ENCODE measurements at regions not wholly inside any gene's neighbourhood (a gene's known extent, or its start where the extent isn't known, plus 50 kb on each side); places are given as distances from the start of the nearest gene placed in this dataset.

DNA sequence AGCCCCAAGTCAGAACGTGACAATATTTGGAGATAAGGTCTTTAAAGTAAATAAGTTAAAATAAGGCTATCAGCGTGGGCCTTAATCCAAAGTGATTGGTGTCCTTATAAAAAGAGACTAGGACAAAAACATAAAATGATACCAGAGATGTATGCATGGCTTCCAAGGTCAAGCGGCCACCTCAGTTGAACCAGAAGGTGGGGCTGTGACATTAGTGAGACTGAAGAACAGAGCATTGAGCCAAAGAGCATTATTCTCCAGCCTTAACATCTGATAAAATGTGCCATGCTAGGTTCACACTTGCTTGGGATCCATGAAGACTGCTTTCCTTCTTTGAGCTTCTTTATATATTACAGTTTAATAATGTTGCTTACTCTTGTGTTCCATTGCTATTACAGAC is 554.6 kb downstream of the PLA2G4A start (continued):
- TF ChIP-seq, protein P1, sequence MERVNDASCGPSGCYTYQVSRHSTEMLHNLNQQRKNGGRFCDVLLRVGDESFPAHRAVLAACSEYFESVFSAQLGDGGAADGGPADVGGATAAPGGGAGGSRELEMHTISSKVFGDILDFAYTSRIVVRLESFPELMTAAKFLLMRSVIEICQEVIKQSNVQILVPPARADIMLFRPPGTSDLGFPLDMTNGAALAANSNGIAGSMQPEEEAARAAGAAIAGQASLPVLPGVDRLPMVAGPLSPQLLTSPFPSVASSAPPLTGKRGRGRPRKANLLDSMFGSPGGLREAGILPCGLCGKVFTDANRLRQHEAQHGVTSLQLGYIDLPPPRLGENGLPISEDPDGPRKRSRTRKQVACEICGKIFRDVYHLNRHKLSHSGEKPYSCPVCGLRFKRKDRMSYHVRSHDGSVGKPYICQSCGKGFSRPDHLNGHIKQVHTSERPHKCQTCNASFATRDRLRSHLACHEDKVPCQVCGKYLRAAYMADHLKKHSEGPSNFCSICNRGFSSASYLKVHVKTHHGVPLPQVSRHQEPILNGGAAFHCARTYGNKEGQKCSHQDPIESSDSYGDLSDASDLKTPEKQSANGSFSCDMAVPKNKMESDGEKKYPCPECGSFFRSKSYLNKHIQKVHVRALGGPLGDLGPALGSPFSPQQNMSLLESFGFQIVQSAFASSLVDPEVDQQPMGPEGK (CRISPR knock-in tag; IDR thresholded peaks at IDR 0.05; ENCODE audit: borderline replicate concordance): no peak
- TF ChIP-seq ZNF70 (CRISPR knock-in tag; IDR thresholded peaks at IDR 0.05): no peak

DNA sequence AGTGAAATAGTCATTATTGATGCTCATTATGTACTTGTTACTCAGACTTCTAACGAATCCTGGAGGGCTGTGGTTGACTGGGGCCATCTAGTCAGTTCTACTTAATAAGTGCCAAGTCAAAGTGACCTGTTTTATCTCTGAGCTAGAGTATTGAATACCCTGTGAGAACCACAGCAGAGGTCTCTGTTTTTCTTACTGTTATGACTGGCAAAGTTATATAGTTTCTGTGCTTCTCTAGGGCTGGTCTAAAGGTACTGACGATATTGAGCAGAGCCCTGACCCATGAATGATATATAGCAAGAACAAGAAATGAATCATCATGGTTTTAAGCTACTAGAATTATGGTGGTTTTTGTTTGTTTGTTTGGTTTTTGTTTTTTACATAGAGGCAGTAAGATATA is 555.8 kb downstream of the PLA2G4A start:
- no peak for TF ChIP-seq ZFP30 (CRISPR knock-in tag; IDR thresholded peaks at IDR 0.05)
- TF ChIP-seq, protein P1 (CRISPR knock-in tag; IDR thresholded peaks at IDR 0.05; ENCODE audit: borderline replicate concordance): no peak
- TF ChIP-seq ESRRG (CRISPR knock-in tag; IDR thresholded peaks at IDR 0.05): no peak
- TF ChIP-seq, protein P2, sequence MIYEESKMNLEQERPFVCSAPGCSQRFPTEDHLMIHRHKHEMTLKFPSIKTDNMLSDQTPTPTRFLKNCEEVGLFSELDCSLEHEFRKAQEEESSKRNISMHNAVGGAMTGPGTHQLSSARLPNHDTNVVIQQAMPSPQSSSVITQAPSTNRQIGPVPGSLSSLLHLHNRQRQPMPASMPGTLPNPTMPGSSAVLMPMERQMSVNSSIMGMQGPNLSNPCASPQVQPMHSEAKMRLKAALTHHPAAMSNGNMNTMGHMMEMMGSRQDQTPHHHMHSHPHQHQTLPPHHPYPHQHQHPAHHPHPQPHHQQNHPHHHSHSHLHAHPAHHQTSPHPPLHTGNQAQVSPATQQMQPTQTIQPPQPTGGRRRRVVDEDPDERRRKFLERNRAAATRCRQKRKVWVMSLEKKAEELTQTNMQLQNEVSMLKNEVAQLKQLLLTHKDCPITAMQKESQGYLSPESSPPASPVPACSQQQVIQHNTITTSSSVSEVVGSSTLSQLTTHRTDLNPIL (CRISPR knock-in tag; IDR thresholded peaks at IDR 0.05; ENCODE audit: low read depth): no peak
- no peak for ATAC-seq

DNA sequence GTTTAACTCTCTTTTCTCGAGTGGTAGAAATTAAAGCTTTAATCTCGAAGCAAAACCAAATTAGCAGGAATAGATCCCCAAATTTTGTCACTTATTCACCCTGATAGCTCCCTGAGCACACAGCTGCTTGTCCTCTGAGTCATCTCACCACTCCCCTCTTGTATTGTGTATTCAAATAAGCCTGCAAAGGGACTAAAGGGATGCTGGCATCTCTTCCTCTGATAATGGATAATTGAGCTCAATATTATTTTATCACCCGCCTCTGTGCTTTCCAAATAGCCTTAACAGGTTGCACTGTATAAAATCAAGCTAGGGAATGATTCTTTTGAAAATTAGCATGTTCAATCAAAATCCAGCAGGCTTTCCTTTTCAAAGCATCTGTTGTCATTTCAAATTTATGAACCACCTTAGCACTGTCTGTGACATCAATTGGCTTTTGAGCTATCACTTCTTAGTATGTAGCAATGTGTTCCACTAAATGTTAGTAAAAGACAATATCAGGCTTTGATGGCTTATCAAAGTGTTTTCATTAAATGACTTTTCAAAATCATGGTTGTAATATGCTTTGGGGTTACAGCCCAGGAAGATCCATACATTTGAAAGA is 561.6 kb downstream of the PLA2G4A start:
- TF ChIP-seq TOX (CRISPR knock-in tag; IDR thresholded peaks at IDR 0.05; ENCODE audit: borderline replicate concordance) (no peak), TCF4 (CRISPR knock-in tag; IDR thresholded peaks at IDR 0.05; ENCODE audit: borderline replicate concordance) (no peak), ZNF565 (CRISPR knock-in tag; conservative IDR thresholded peaks at IDR 0.05; ENCODE audit: low read depth) (no peak), ZC3H10 (CRISPR knock-in tag; IDR thresholded peaks at IDR 0.05) (no peak), ISL1 (CRISPR knock-in tag; IDR thresholded peaks at IDR 0.05) (no peak), BACH2 (CRISPR knock-in tag; IDR thresholded peaks at IDR 0.05; ENCODE audit: borderline replicate concordance) (no peak)
- TF ChIP-seq, protein P3, sequence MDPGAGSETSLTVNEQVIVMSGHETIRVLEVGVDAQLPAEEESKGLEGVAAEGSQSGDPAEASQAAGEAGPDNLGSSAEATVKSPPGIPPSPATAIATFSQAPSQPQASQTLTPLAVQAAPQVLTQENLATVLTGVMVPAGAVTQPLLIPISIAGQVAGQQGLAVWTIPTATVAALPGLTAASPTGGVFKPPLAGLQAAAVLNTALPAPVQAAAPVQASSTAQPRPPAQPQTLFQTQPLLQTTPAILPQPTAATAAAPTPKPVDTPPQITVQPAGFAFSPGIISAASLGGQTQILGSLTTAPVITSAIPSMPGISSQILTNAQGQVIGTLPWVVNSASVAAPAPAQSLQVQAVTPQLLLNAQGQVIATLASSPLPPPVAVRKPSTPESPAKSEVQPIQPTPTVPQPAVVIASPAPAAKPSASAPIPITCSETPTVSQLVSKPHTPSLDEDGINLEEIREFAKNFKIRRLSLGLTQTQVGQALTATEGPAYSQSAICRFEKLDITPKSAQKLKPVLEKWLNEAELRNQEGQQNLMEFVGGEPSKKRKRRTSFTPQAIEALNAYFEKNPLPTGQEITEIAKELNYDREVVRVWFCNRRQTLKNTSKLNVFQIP (CRISPR knock-in tag; IDR thresholded peaks at IDR 0.05; ENCODE audit: borderline replicate concordance, low read depth): no peak
- ATAC-seq: peak; percentile 75

DNA sequence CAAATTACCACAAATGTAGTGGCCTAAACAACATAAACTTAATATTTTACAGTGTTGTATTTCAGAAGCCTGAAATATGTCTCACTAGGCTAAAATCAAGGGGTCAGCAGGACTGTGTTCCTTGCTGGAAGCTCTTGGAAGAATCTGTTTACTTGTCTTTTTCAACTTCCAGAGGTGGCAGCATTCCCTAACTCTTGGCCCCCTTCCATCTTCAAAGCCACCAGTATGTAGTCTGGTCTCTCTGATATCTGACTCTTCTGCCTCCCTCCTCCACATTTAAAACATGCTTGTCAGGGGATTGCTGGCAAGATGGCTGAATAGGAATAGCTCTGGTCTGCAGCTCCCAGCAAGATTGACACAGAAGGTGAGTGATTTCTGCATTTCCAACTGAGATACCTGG is 567.5 kb downstream of the PLA2G4A start:
- peak; percentile 73 for ATAC-seq
- no peak for TF ChIP-seq GLIS3 (CRISPR knock-in tag; IDR thresholded peaks at IDR 0.05)
- TF ChIP-seq ZC3H10 (CRISPR knock-in tag; IDR thresholded peaks at IDR 0.05): no peak
- TF ChIP-seq ZFP3 (CRISPR knock-in tag; IDR thresholded peaks at IDR 0.05): no peak
- no peak for TF ChIP-seq ZFP30 (CRISPR knock-in tag; IDR thresholded peaks at IDR 0.05)
- no peak for TF ChIP-seq SNAI2 (CRISPR knock-in tag; IDR thresholded peaks at IDR 0.05)
- TF ChIP-seq ZNF8 (CRISPR knock-in tag; IDR thresholded peaks at IDR 0.05): no peak
- TF ChIP-seq CSDC2 (CRISPR knock-in tag; IDR thresholded peaks at IDR 0.05): no peak
- no peak for TF ChIP-seq ZNF70 (CRISPR knock-in tag; IDR thresholded peaks at IDR 0.05)
- no peak for TF ChIP-seq ZNF565 (CRISPR knock-in tag; conservative IDR thresholded peaks at IDR 0.05; ENCODE audit: low read depth)
- no peak for TF ChIP-seq ARNTL (CRISPR knock-in tag; IDR thresholded peaks at IDR 0.05; ENCODE audit: borderline replicate concordance, low read depth)
- TF ChIP-seq PPARA (CRISPR knock-in tag; IDR thresholded peaks at IDR 0.05; ENCODE audit: borderline replicate concordance): no peak
- TF ChIP-seq TOX (CRISPR knock-in tag; IDR thresholded peaks at IDR 0.05; ENCODE audit: borderline replicate concordance): no peak
- no peak for TF ChIP-seq TCF4 (CRISPR knock-in tag; IDR thresholded peaks at IDR 0.05; ENCODE audit: borderline replicate concordance)

Data from SK-N-SH treated with all-trans-retinoic acid at 6 μM for 48 hours (cell line).